Tibial artery (tissue), 4 donors: ENCODE measurements at regions not wholly inside any gene's neighbourhood (a gene's known extent, or its start where the extent isn't known, plus 50 kb on each side); places are given as distances from the start of the nearest gene placed in this dataset.

ENCODE experiments used
- DNase-seq, 2 donors: peaks; one replicate each; pipeline ENCODE4 v3.0.0-alpha.2; 2019
- H3K27ac ChIP-seq, 2 donors: fragments of 200-600 bp; sonication (generic) in 1 of 2; 1 replicate in 1 of 2; 2 replicates in 1 of 2; pipeline ENCODE4 v1.5.1; 2018 to 2019; ENCODE audit warnings: mild to moderate bottlenecking in 1 of 2
- H3K27me3 ChIP-seq, 2 donors: fragments of 200-600 bp; sonication (generic) in 1 of 2; one replicate each; pipeline versions ENCODE4 v1.5.1 to v1.6.0; 2016 to 2019
- H3K36me3 ChIP-seq, 3 donors: fragments of 200-600 bp; sonication (generic) in 2 of 3; one replicate each; pipeline ENCODE4 v1.5.1; 2016 to 2019; ENCODE audit warnings: mild to moderate bottlenecking in 2 of 3
- H3K4me1 ChIP-seq, 4 donors: fragments of 200-600 bp; sonication (generic) in 2 of 4; 1 replicate in 3 of 4; 2 replicates in 1 of 4; pipeline ENCODE4 v1.5.1; 2016 to 2019
- H3K4me3 ChIP-seq, 2 donors: fragments of 200-600 bp; sonication (generic) in 1 of 2; 1 replicate in 1 of 2; 2 replicates in 1 of 2; pipeline ENCODE4 v1.5.1; 2018 to 2019; ENCODE audit warnings: mild to moderate bottlenecking in 2 of 2
- H3K9me3 ChIP-seq, 3 donors: fragments of 200-600 bp; sonication (generic) in 1 of 3; one replicate each; pipeline ENCODE4 v1.5.1; 2016 to 2019
- intact Hi-C: fragments of 100-400 bp; cut with DNase I; formaldehyde crosslinking; loops from one replicate; pipeline ENCODE4 v1.15.0; 2023; ENCODE audit warnings: low total_unique reads
- TF ChIP-seq, protein P1 (sequence below), 2 experiments: fragments of 200-600 bp in 1 of 2; fragments of 450-650 bp in 1 of 2; IDR thresholded peaks; one replicate each; pipeline ENCODE4 v1.5.1; 2017 to 2019; ENCODE audit warnings: antibody characterized with exemption in 2 of 2, mild to moderate bottlenecking in 1 of 2, moderate library complexity in 1 of 2

DNA sequence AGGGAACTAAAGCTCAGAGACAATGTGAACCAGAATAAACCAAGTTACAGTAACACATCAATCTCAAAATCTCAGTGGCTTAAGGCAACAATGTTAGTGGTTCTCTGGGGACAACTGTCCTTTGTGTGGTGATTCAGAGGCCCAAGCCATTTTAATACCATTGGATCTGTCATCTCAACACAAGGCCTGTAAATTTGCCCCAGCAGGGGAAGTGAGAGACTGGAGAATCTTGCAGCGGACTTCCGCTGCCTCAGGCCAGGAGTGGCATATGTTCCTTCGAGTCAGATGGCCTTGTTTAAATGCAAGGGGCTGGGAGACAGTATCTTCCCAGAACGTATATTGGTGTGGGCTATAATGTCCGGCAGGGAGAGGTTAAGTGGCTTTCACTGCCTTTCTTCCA lies 126.0 kb downstream of the CD83 start:
- no peak for DNase-seq
- no peak overlapping the region for H3K4me3 ChIP-seq
- TF ChIP-seq, protein P1, sequence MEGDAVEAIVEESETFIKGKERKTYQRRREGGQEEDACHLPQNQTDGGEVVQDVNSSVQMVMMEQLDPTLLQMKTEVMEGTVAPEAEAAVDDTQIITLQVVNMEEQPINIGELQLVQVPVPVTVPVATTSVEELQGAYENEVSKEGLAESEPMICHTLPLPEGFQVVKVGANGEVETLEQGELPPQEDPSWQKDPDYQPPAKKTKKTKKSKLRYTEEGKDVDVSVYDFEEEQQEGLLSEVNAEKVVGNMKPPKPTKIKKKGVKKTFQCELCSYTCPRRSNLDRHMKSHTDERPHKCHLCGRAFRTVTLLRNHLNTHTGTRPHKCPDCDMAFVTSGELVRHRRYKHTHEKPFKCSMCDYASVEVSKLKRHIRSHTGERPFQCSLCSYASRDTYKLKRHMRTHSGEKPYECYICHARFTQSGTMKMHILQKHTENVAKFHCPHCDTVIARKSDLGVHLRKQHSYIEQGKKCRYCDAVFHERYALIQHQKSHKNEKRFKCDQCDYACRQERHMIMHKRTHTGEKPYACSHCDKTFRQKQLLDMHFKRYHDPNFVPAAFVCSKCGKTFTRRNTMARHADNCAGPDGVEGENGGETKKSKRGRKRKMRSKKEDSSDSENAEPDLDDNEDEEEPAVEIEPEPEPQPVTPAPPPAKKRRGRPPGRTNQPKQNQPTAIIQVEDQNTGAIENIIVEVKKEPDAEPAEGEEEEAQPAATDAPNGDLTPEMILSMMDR (IDR thresholded peaks at IDR 0.05), result no peak
- intact Hi-C loops, result no loop called here
- H3K27ac ChIP-seq, result no peak overlapping the region
- H3K4me1 ChIP-seq, result no peaks in the 10 kb centered on the region
- H3K36me3 ChIP-seq, result no peaks in the 10 kb centered on the region
- H3K27me3 ChIP-seq, result peaks cover 0 to 3% of the 10 kb centered on the region in 2 donors
- no peaks in the 10 kb centered on the region for H3K9me3 ChIP-seq

DNA sequence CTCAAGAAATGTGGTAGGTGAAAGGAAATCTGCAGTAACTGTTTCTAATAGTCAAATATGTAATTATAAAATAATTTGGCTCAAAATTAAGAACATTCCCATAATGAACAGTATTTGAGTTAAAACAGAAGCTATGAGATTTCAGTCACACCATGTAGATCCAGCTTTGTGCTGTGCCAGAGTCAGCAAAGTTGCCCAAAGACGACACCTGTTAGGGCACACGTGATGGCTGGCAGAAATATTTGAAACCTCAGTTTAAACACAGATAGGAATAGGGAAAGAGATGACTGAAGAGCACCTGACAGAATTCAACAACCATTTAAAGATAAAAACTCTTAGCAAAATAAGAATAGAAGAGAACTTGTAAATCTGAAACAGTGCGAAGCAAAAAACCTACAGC lies 129.3 kb downstream of the CD83 start:
- Histone ChIP-seq H3K9me3 (no peaks in the 10 kb centered on the region), H3K4me1 (no peaks in the 10 kb centered on the region), H3K36me3 (no peaks in the 10 kb centered on the region), H3K27ac (no peak overlapping the region), H3K27me3 (no peaks in the 10 kb centered on the region), H3K4me3 (no peak overlapping the region)
- intact Hi-C loops, result no loop called here
- TF ChIP-seq, protein P1 (IDR thresholded peaks at IDR 0.05), result no peak
- DNase-seq, result no peak

DNA sequence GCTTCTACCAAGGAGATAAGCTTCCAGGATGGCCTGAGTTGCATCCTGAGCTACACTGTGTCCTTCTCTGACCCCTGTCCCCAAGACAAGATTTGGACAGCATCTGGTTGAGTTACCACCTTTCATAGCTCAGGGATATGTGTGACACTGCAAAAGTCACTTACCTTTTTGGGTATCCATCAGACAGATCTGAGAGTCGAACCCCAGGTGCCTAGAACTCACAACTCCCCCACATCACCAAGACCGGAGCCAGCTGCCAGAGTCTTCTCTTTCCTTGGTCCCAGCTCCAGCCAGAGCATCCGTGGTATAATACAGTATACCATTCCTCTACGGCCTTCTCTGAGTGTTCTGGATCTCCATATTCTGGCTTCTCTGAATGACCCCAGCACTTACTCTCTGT lies 133.0 kb downstream of the CD83 start:
- Histone ChIP-seq H3K36me3 (no peaks in the 10 kb centered on the region), H3K27ac (no peak overlapping the region), H3K9me3 (no peaks in the 10 kb centered on the region), H3K4me1 (no peaks in the 10 kb centered on the region), H3K4me3 (no peak overlapping the region), H3K27me3 (no peaks in the 10 kb centered on the region)
- intact Hi-C loops, result no loop called here
- no peak for DNase-seq
- TF ChIP-seq, protein P1 (IDR thresholded peaks at IDR 0.05), result no peak

DNA sequence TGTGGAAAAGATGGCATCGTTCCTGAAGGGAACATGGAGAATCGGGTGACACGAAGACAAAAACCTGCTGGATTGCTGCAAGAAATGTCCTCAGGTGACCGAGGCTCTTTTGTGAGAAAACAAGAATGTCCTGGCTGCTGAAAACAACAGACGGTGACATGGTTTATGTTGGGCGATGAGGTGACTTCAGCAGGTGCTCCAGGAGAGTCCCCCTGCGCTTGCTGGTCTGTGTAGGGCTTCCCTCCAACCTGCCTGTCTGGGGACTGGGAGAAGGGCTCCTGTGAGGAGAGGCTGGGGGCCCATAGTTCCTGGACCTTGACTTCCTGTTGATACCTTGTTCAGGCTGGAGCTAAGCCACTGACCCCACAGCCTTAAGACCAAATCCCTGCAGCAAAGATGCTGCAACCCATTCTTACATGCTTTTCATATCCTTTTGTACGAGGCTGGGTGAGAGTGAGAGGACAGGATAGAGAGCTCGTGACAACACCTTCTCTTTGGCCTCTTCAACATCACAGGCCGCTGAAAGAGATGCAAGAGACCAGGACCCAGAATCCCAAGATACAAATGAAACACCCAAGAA lies 134.8 kb downstream of the CD83 start:
- H3K27ac ChIP-seq, result no peak overlapping the region
- H3K4me3 ChIP-seq, result no peak overlapping the region
- TF ChIP-seq, protein P1 (IDR thresholded peaks at IDR 0.05), result no peak
- H3K4me1 ChIP-seq, result no peaks in the 10 kb centered on the region
- no peaks in the 10 kb centered on the region for H3K36me3 ChIP-seq
- DNase-seq, result no peak
- intact Hi-C loops, result no loop called here
- no peaks in the 10 kb centered on the region for H3K27me3 ChIP-seq
- no peaks in the 10 kb centered on the region for H3K9me3 ChIP-seq

DNA sequence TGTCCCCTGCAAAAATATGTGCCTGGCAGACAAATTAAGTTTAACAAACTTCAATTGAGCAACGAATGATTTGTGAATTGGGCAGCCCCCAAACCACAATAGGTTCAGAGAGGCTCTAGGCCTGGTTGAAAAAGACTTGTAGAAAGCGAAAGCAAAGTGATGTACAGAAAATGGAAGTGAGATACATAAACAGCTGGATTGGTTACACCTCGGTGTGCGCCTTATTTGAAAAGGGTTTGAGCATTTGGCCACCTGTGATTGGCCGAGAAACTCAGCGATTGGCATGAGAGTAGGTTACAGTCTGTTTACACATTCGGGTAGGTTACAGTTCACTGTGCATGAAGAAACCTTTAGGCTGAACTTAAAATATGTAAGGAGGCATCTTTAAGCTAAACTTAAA lies 136.9 kb downstream of the CD83 start:
- Histone ChIP-seq H3K4me3 (no peak overlapping the region), H3K4me1 (no peaks in the 10 kb centered on the region), H3K27me3 (no peaks in the 10 kb centered on the region), H3K27ac (no peak overlapping the region), H3K36me3 (no peaks in the 10 kb centered on the region), H3K9me3 (no peaks in the 10 kb centered on the region)
- no peak for DNase-seq
- TF ChIP-seq, protein P1 (IDR thresholded peaks at IDR 0.05), result no peak
- intact Hi-C loops, result no loop called here

DNA sequence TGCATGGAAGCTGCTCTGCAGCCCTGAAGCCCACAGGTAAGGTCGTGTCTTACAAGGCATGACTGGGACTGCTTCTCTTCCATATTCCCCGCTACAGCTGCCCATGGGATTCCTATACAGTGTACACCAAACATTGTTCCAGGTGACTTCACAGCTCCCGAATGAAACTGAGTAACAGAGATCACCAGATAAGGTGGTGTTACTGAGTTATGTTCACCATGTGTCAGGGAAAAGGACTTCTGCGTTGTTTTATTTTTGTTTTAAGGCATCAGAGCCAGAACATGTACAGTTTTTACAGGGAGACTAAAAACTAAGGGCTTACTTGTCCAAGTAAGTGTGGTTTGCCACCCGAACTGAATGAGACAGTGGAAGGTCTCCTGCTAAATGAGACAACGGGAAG lies 138.3 kb downstream of the CD83 start:
- Histone ChIP-seq H3K27ac (no peak overlapping the region), H3K4me3 (no peak overlapping the region), H3K9me3 (peaks cover 0 to 9% (median 0%) of the 10 kb centered on the region in 3 donors), H3K27me3 (no peaks in the 10 kb centered on the region), H3K4me1 (no peaks in the 10 kb centered on the region), H3K36me3 (no peaks in the 10 kb centered on the region)
- DNase-seq, result no peak
- TF ChIP-seq, protein P1 (IDR thresholded peaks at IDR 0.05), result no peak
- intact Hi-C loops, result no loop called here
